ENCODE measurements at regions not wholly inside any gene's neighbourhood (a gene's known extent, or its start where the extent isn't known, plus 50 kb on each side); places are given as distances from the start of the nearest gene placed in this dataset.

GRCh38 chr6:54587277-54587676 lies 259.3 kb upstream of the FAM83B start:
- H3K9me3 Mint-ChIP-seq (ENCODE audit: low read depth): no peaks in the 10 kb centered on the region
- no peak for DNase-seq
- H3K4me3 Mint-ChIP-seq: no peak overlapping the region
- H3K4me1 Mint-ChIP-seq: no peaks in the 10 kb centered on the region
- no peak for ATAC-seq
- H3K27me3 Mint-ChIP-seq: no peaks in the 10 kb centered on the region
- H3K36me3 Mint-ChIP-seq: no peaks in the 10 kb centered on the region
- no peak overlapping the region for H3K27ac Mint-ChIP-seq
- CTCF ChIA-PET: no interaction called here

- ATAC-seq: no peak
- no peaks in the 10 kb centered on the region for H3K4me1 Mint-ChIP-seq
Observed at GRCh38 chr6:54588176-54588575, 258.4 kb upstream of the FAM83B start.

GRCh38 chr6:54595844-54596243 lies 250.7 kb upstream of the FAM83B start:
- CTCF ChIA-PET: no interaction called here

More at GRCh38 chr6:54588176-54588575, 258.4 kb upstream of the FAM83B start:
- no peak for DNase-seq
- CTCF ChIA-PET: no interaction called here
- Mint-ChIP-seq H3K36me3 (no peaks in the 10 kb centered on the region), H3K4me3 (no peak overlapping the region), H3K9me3 (ENCODE audit: low read depth) (no peaks in the 10 kb centered on the region), H3K27ac (no peak overlapping the region), H3K27me3 (no peaks in the 10 kb centered on the region)

GRCh38 chr6:54598787-54599313 lies 247.7 kb upstream of the FAM83B start:
- CTCF ChIA-PET: no interaction called here
- Mint-ChIP-seq H3K4me3 (no peak overlapping the region), H3K36me3 (no peaks in the 10 kb centered on the region), H3K27me3 (no peaks in the 10 kb centered on the region), H3K4me1 (no peaks in the 10 kb centered on the region), H3K27ac (no peak overlapping the region), H3K9me3 (ENCODE audit: low read depth) (no peaks in the 10 kb centered on the region)
- DNase-seq: no peak
- no peak for ATAC-seq

More at GRCh38 chr6:54595844-54596243, 250.7 kb upstream of the FAM83B start:
- no peak for DNase-seq
- Mint-ChIP-seq H3K4me1 (no peaks in the 10 kb centered on the region), H3K27ac (no peak overlapping the region), H3K27me3 (no peaks in the 10 kb centered on the region), H3K36me3 (no peaks in the 10 kb centered on the region), H3K9me3 (ENCODE audit: low read depth) (no peaks in the 10 kb centered on the region), H3K4me3 (no peak overlapping the region)
- no peak for ATAC-seq

- Mint-ChIP-seq H3K27ac (no peak overlapping the region), H3K36me3 (no peaks in the 10 kb centered on the region), H3K4me1 (no peaks in the 10 kb centered on the region), H3K9me3 (ENCODE audit: low read depth) (peaks cover 2% of the 10 kb centered on the region), H3K27me3 (no peaks in the 10 kb centered on the region), H3K4me3 (no peak overlapping the region)
- ATAC-seq (no peak), DNase-seq (no peak)
- CTCF ChIA-PET: no interaction called here
Observed at GRCh38 chr6:54601600-54602300, 244.8 kb upstream of the FAM83B start.

GRCh38 chr6:54602591-54602990 lies 244.0 kb upstream of the FAM83B start:
- ATAC-seq: no peak
- CTCF ChIA-PET: no interaction called here
- Mint-ChIP-seq H3K4me3 (no peak overlapping the region), H3K27me3 (no peaks in the 10 kb centered on the region), H3K4me1 (no peaks in the 10 kb centered on the region), H3K9me3 (ENCODE audit: low read depth) (peaks cover 2% of the 10 kb centered on the region), H3K27ac (no peak overlapping the region), H3K36me3 (no peaks in the 10 kb centered on the region)
- DNase-seq: no peak

- no peak for ATAC-seq
- Mint-ChIP-seq H3K4me3 (no peak overlapping the region), H3K27me3 (no peaks in the 10 kb centered on the region), H3K9me3 (ENCODE audit: low read depth) (peaks cover 4% of the 10 kb centered on the region), H3K4me1 (no peaks in the 10 kb centered on the region), H3K27ac (no peak overlapping the region), H3K36me3 (no peaks in the 10 kb centered on the region)
- CTCF ChIA-PET: no interaction called here
- DNase-seq: no peak
Observed at GRCh38 chr6:54609981-54610380, 236.6 kb upstream of the FAM83B start.

GRCh38 chr6:54613596-54613995 lies 233.0 kb upstream of the FAM83B start:
- Mint-ChIP-seq H3K9me3 (ENCODE audit: low read depth) (peaks cover 9% of the 10 kb centered on the region), H3K27ac (no peak overlapping the region), H3K27me3 (no peaks in the 10 kb centered on the region), H3K36me3 (no peaks in the 10 kb centered on the region), H3K4me1 (no peaks in the 10 kb centered on the region), H3K4me3 (no peak overlapping the region)
- no peak for DNase-seq
- no peak for ATAC-seq
- CTCF ChIA-PET: no interaction called here

- Mint-ChIP-seq H3K27me3 (no peaks in the 10 kb centered on the region), H3K4me3 (no peak overlapping the region), H3K27ac (no peak overlapping the region), H3K9me3 (ENCODE audit: low read depth) (peaks cover 9% of the 10 kb centered on the region), H3K4me1 (no peaks in the 10 kb centered on the region), H3K36me3 (no peaks in the 10 kb centered on the region)
- CTCF ChIA-PET: no interaction called here
- no peak for ATAC-seq
- DNase-seq: no peak
Observed at GRCh38 chr6:54614499-54615195, 231.9 kb upstream of the FAM83B start.

- no peak overlapping the region for H3K4me3 Mint-ChIP-seq
- no peaks in the 10 kb centered on the region for H3K27me3 Mint-ChIP-seq
- H3K4me1 Mint-ChIP-seq: no peaks in the 10 kb centered on the region
- ATAC-seq (no peak), DNase-seq (no peak)
- no peak overlapping the region for H3K27ac Mint-ChIP-seq
- H3K9me3 Mint-ChIP-seq (ENCODE audit: low read depth): peaks cover 9% of the 10 kb centered on the region
- H3K36me3 Mint-ChIP-seq: no peaks in the 10 kb centered on the region
- CTCF ChIA-PET: no interaction called here
Observed at GRCh38 chr6:54617730-54618129, 228.8 kb upstream of the FAM83B start.

- no peaks in the 10 kb centered on the region for H3K4me1 Mint-ChIP-seq
Observed at GRCh38 chr6:54618572-54618971, 228.0 kb upstream of the FAM83B start.

GRCh38 chr6:54619102-54619501 lies 227.5 kb upstream of the FAM83B start:
- no peak overlapping the region for H3K27ac Mint-ChIP-seq
- no peaks in the 10 kb centered on the region for H3K36me3 Mint-ChIP-seq
- CTCF ChIA-PET: no interaction called here
- peaks cover 7% of the 10 kb centered on the region for H3K9me3 Mint-ChIP-seq (ENCODE audit: low read depth)
- no peak overlapping the region for H3K4me3 Mint-ChIP-seq
- DNase-seq: no peak
- no peaks in the 10 kb centered on the region for H3K27me3 Mint-ChIP-seq
- no peaks in the 10 kb centered on the region for H3K4me1 Mint-ChIP-seq
- no peak for ATAC-seq

More at GRCh38 chr6:54618572-54618971, 228.0 kb upstream of the FAM83B start:
- ATAC-seq (no peak), DNase-seq (no peak)
- H3K27ac Mint-ChIP-seq: no peak overlapping the region
- no peak overlapping the region for H3K4me3 Mint-ChIP-seq
- H3K36me3 Mint-ChIP-seq: no peaks in the 10 kb centered on the region
- CTCF ChIA-PET: no interaction called here
- H3K27me3 Mint-ChIP-seq: no peaks in the 10 kb centered on the region
- H3K9me3 Mint-ChIP-seq (ENCODE audit: low read depth): peaks cover 7% of the 10 kb centered on the region

- no peaks in the 10 kb centered on the region for H3K27me3 Mint-ChIP-seq
Observed at GRCh38 chr6:54621285-54621684, 225.3 kb upstream of the FAM83B start.

GRCh38 chr6:54624216-54624615 lies 222.4 kb upstream of the FAM83B start:
- ATAC-seq: no peak
- no peak overlapping the region for H3K4me3 Mint-ChIP-seq
- no peak overlapping the region for H3K27ac Mint-ChIP-seq
- H3K36me3 Mint-ChIP-seq: no peaks in the 10 kb centered on the region
- CTCF ChIA-PET: no interaction called here
- H3K9me3 Mint-ChIP-seq (ENCODE audit: low read depth): no peaks in the 10 kb centered on the region
- no peak for DNase-seq
- no peaks in the 10 kb centered on the region for H3K4me1 Mint-ChIP-seq
- no peaks in the 10 kb centered on the region for H3K27me3 Mint-ChIP-seq

More at GRCh38 chr6:54621285-54621684, 225.3 kb upstream of the FAM83B start:
- H3K4me1 Mint-ChIP-seq: no peaks in the 10 kb centered on the region
- no peaks in the 10 kb centered on the region for H3K36me3 Mint-ChIP-seq
- H3K4me3 Mint-ChIP-seq: no peak overlapping the region
- ATAC-seq (no peak), DNase-seq (no peak)
- H3K9me3 Mint-ChIP-seq (ENCODE audit: low read depth): peaks cover under 1% of the 10 kb centered on the region
- no peak overlapping the region for H3K27ac Mint-ChIP-seq
- CTCF ChIA-PET: no interaction called here
